Hepatocyte (in vitro differentiated cells): ENCODE measurements at regions not wholly inside any gene's neighbourhood (a gene's known extent, or its start where the extent isn't known, plus 50 kb on each side); places are given as distances from the start of the nearest gene placed in this dataset.

Source experiments
- CTCF ChIP-seq: fragments of 200-600 bp; sonication (generic); IDR thresholded peaks from 2 replicates; pipeline ENCODE4 v1.5.1; 2016; ENCODE audit warnings: antibody characterized with exemption, mild to moderate bottlenecking; ENCODE audit not compliant: poor library complexity
- EZH2 ChIP-seq: fragments of 200-600 bp; sonication (generic); IDR thresholded peaks from 2 replicates; pipeline ENCODE4 v1.6.1; 2016; ENCODE audit warnings: antibody characterized with exemption, mild to moderate bottlenecking, borderline replicate concordance
- EZH2phosphoT487 ChIP-seq: fragments of 200-600 bp; sonication (generic); IDR thresholded peaks from one replicate; pipeline ENCODE4 v1.6.1; 2018; ENCODE audit warnings: antibody characterized with exemption, mild to moderate bottlenecking, low read depth, moderate library complexity; ENCODE audit not compliant: unreplicated experiment, severe bottlenecking

DNA sequence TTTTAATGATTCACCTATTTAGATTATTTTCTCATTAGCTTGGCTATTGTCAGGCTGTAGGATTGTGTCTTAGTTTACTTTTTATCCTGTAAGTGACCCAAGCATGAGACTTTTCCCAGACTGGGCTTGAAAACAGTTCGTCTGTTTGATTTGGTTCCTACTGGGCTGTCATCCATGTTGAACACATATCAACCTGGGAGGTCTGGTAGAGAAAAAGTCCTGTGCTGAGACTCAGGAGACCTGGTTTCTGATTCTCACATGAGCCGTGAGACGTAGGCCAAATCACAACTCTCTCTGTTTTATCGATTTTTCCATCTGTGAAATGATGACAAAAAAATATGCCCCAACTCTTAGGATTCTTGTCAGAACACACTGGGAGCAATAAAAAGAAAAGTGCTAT, 98.8 kb upstream of the GALNT15 start:
- TF ChIP-seq CTCF (no peak), EZH2 (no peak), EZH2phosphoT487 (no peak)
